Left renal pelvis (tissue), 4 donors: ENCODE measurements at regions not wholly inside any gene's neighbourhood (a gene's known extent, or its start where the extent isn't known, plus 50 kb on each side); places are given as distances from the start of the nearest gene placed in this dataset.
"Not testable (repeated sequence)": the region's sequence is repeated elsewhere in the genome, so short reads cannot be mapped to it uniquely, and the experiment has no call there.

Source experiments
- DNase-seq, 4 donors: peaks; one replicate each; pipeline ENCODE4 v3.0.0-alpha.2; 2013; ENCODE audit warnings: low read depth in 4 of 4, low spot score in 3 of 4

- no peak for DNase-seq
Observed at GRCh38 chr5:167832609-167833008, 458.8 kb upstream of the WWC1 start.

- DNase-seq, result no peak
Observed at GRCh38 chr5:167833456-167833855, 458.0 kb upstream of the WWC1 start.

GRCh38 chr5:167835146-167835545 is 456.3 kb upstream of the WWC1 start:
- DNase-seq, result no peak

DNA sequence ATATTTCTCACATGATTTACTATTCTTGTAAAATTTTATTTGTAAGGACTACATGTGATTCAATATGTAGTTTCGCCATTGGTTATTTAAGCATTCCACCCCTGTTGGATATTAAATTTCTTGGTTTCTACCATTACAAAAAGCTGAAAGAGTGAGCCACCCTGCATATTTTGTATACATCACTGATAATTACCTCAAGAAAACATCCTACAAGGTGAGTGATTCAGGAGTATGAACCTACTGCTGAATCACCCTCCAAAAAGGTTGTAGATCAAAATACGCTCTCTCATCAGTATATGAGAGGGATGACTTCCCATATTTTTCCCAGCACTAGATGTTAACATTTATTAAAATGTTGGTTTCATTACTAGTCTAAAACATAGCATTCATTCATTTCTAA is 454.3 kb upstream of the WWC1 start:
- no peak for DNase-seq

DNA sequence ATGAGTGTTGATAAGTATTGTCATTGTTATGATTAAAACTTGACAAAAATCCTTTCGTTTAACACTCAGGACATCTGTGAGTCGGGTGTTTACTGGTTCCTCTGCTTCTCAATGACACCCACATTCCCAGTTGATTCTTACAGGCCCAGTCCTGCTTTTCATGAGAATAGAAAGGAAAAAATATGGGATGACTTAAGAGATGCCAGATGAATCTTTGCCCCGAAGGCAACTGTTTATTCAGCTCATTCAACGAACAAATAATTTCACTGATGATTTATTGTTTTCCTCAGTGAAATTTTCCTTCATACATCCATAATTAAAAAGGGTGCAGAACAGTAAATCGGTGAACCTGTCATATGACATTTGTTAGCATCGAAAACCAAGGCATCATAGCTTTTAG is 452.4 kb upstream of the WWC1 start:
- DNase-seq, result no peak

GRCh38 chr5:167840527-167841130 is 450.8 kb upstream of the WWC1 start:
- DNase-seq, result no peak

DNA sequence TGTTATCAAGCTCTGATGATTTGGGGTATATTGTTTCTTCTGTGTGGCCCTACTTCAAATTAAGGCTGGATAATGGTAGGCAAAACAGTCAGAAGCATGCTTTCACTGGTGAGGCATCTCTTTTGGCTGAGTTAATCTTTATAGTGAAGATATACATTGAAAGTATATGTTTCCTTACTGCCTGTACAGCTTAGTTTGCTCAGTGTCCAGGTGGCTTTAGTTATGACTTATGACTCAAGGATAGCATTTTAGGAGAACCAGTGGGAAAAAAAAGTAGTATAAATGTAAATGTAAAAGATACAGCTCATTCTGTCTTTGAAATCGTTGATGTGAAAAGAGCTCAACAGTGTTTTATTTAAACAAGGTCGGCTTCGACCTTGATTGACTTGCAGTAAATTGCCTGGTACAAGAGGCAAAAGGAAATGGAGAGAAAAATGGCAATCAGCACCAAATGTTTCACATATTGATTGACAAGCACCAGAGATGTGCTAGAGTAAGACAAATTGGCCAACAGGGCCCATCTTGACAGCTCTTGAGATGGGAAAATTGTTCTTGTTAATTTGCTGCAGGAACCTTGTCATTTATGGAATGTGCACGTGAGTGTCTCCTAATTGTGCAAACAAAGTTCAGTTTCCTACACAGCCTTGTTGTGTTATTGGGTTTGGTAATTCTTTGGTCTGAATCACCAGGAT is 447.4 kb upstream of the WWC1 start:
- no peak for DNase-seq

GRCh38 chr5:167845952-167846351 is 445.5 kb upstream of the WWC1 start:
- DNase-seq, result no peak

GRCh38 chr5:167849874-167850273 is 441.6 kb upstream of the WWC1 start:
- DNase-seq, result no peak

DNA sequence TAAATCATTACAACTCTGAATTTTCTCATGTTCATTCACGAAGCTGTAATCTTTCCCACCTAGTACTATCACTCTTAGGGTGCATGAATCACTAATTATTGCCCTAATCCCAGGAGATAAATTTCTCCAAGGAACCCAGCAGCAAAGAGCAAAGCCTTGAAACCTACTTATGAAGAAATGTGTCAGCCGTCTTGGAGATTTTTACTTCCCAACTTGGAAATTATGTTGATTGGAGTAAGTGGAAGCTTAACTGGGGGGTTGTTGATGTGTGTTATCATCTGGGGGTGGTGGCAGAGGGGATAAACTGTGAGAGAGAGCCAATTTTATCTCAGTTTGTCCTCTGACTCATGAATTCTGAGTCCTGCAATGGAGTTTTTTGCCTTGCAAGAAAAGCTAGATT is 440.5 kb upstream of the WWC1 start:
- no peak for DNase-seq

DNA sequence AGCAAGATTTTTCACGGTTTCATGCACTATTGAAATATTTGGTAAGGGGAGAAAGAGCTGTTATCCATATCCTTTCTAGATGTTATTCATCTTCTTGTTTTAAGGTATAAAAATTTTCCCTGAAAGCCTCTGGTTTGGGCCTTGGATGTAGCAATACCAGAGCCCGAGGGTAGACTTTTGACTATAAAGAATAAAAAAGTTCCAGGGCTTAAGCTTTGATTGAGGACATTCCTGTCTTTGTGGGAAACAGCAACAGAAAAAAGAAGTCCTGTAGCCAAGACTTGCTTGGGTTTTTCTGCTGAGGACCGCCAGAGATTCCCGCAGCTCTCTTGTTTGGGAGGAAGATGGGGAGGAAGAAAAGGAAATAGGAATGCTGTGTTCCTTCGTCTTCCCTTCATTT is 440.0 kb upstream of the WWC1 start:
- DNase-seq, result no peak

DNA sequence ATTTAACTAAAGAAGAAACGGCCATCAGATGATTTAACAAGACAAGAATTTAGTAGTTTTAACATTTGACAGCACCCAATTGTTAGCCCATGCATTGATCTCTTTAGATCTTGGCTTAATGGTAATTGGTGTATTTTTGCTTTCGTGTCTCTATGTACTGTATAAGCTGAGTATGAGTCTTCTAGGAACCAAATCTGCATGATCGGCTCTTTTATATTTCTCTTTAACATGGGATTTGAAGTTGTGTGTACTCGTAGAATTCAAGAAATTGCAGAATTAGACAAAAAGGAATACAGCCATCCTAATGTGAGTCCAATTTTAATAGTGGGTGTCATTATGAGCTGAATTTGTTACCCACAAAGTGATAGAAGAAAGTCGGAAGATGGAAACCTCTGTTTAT is 438.9 kb upstream of the WWC1 start:
- DNase-seq, result no peak

DNA sequence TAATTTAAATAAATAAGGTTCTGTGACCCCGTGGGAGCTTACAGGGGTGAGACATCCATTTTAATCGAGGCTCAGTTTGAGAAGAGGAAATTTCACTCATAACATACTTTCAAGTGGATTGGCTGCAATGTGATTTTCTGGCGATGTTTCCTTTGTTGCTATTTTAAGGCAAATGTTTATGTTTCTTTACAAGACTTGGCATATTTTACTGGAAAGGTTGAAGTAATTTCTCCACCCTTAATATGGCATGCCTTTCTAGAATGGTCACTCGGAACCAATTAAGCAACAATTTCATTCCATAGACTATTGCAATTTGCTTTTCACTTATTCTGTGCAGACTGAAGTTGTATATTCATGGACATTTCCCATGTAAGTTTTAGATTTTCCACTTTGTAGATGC is 438.0 kb upstream of the WWC1 start:
- DNase-seq, result no peak

DNA sequence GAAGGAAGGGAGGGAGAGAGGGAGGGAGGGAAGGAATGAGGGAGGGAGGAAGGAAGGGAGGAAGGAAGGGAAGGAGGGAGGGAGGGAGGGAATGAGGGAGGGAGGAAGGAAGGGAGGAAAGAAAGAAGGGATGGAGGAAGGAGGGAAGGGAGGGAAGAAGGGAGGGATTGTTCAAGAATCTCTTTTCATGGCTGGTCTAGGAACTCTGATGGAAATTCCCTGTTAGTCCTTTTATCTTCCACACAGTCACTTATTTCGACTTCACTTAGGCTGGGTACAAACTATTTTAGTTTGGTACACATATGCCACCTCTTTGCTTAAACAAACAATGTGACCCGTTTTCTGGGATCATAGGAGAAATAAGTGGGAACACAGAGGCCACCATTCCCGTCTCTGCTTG is 435.6 kb upstream of the WWC1 start:
- no peak for DNase-seq

DNA sequence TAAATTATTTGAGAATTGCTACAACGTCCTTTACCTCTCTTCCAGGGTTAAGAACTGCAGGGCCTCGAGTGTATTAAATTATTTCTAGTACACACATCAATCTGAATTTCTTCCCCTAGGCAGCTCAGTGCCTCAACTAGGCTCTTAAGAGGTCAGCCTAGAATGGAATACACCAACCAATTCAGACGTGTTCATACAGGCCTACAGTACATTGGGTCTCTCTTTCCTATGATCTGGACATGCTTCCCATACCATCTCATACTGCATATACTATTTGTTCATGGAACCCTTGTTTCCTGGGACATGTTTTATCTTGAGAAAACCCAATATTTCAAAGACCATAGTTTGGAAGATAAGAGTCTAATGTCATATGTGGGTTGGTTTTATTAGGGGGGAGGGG is 434.1 kb upstream of the WWC1 start:
- no peak for DNase-seq

GRCh38 chr5:167858186-167858855 is 433.1 kb upstream of the WWC1 start:
- not testable (repeated sequence) for DNase-seq

DNA sequence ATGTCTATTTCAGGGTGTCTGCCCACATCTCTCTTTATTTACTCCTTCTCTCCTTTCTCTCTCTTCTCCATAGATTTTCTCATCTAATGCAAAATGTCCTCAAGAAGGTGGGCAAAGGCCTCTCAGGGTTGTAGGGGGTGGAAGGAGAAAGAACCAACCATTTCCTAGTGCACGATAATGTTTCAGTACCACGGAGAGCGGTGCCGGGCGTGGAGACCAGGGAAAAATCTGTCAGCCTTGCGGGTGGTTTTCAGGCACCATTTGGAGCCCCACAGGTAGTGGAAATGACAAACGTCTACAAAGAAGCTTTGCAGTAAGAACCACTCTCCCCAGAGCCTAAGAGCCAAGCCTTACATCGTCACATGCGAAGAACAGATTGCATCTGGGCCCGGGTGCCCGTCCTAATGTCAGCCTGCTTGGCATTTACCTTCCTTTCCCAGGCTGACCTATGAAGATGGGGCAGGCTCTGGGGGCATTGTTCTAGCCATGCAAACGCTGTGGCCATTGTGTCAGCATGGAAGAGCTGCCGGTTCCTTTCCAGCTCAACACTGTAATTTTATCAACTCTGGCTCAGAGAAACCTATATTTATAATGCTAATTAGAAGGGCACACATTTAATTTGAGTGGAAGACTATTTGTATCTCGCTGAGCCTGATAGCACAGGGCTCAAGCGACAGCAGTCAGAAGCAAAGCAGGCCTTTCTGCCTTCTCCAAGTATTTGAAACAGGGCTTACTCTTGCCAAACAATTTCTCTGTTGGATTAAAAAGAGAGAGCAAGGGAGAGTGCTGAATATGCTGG is 430.1 kb upstream of the WWC1 start:
- peak in 1 of 4 donors; percentile 14 for DNase-seq

DNA sequence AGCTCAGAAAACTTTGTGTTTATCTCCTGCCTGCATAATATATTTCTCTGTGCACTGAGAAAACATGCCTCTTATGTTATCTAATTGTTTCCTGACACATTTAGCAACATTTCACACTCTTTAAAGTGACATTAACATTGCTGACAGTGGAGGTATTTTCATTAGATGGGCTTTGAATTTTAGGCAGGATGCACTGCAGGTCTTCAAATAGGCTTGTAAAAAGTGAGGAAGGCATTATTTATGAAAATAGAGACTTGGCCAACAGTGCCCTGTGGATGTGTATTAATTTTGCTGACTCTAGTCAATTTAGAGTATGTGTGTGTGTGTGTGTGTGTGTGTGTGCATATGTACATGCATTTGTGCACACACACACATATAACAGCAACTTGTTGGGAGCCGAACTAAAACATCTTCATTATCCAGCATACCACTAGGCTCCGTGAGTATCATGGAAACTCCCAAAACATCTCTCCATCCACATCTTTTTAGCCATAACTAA is 429.5 kb upstream of the WWC1 start:
- DNase-seq, result no peak

GRCh38 chr5:167863883-167864282 is 427.6 kb upstream of the WWC1 start:
- no peak for DNase-seq

DNA sequence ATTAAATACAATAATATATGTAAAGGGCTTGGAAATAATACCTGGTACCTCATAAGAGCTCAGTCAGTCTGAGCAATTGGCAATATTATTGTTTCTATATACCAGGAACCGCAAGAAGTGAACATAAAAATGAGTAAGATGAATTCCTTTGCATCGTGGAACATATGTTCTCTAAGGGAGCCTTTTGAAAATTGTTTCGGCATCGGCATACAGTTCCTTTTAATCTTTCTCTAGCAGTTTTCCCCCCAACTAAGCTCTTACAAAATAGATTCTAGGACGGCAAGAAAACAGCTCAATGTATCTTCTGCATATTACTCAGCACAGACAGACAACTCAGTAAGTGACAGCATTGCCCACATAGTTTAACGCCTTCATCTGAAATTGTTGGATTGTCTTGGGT is 426.6 kb upstream of the WWC1 start:
- no peak for DNase-seq

DNA sequence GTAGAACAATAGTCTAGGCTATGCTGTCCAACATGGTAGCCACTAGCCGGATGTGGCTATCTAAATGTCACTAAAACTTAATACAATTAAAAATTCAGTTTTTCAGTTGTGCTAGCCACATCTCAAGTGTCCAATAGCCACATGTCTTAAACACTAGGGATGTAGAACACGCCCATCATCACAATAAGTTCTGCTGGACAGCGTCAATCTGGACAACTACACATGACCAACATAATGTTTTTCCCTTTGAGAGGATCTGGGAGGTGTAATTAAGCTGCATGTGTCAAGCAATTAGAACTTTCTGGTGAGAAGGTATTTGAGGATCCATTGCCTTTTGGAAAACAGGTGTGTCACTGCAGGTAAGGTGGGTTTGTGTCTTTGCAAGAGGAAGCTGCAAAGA is 424.6 kb upstream of the WWC1 start:
- no peak for DNase-seq
